H9 (cell line): ENCODE measurements at regions not wholly inside any gene's neighbourhood (a gene's known extent, or its start where the extent isn't known, plus 50 kb on each side); places are given as distances from the start of the nearest gene placed in this dataset.

Experiments used
- DNase-seq: peaks from one replicate; pipeline ENCODE4 v3.0.0-alpha.2; 2017
- H2AFZ ChIP-seq: one replicate; pipeline ENCODE4 v1.6.1; 2013; ENCODE audit warnings: mild to moderate bottlenecking, low read length, control low read depth, moderate library complexity
- H2AK5ac ChIP-seq: 2 replicates; pipeline ENCODE4 v1.6.1; 2013; ENCODE audit warnings: low read length, control low read depth, mixed read lengths; ENCODE audit not compliant: insufficient read length
- H2BK120ac ChIP-seq: one replicate; pipeline ENCODE4 v1.6.1; 2013; ENCODE audit warnings: low read depth, mild to moderate bottlenecking, low read length, control low read depth, inconsistent platforms; ENCODE audit not compliant: poor library complexity, severe bottlenecking
- H2BK12ac ChIP-seq: 2 replicates; pipeline ENCODE4 v1.6.1; 2013; ENCODE audit warnings: low read length, control low read depth, mixed read lengths, low read depth; ENCODE audit not compliant: insufficient read length
- H2BK15ac ChIP-seq: 2 replicates; pipeline ENCODE4 v1.6.1; 2013; ENCODE audit warnings: low read depth, low read length, control low read depth
- H2BK20ac ChIP-seq: one replicate; pipeline ENCODE4 v1.6.1; 2013; ENCODE audit warnings: low read depth, mild to moderate bottlenecking, low read length, control low read depth, inconsistent platforms; ENCODE audit not compliant: poor library complexity, severe bottlenecking
- H2BK5ac ChIP-seq: 2 replicates; pipeline ENCODE4 v1.6.1; 2013; ENCODE audit warnings: low read length, control low read depth, mixed read lengths; ENCODE audit not compliant: insufficient read length
- H3K14ac ChIP-seq: 2 replicates; pipeline ENCODE4 v1.6.1; 2013; ENCODE audit warnings: low read length, control low read depth; ENCODE audit not compliant: insufficient read depth
- H3K18ac ChIP-seq: 2 replicates; pipeline ENCODE4 v1.6.1; 2013; ENCODE audit warnings: low read depth, mild to moderate bottlenecking, mixed read lengths, low read length, control low read depth; ENCODE audit not compliant: insufficient read length
- H3K23ac ChIP-seq: 2 replicates; pipeline ENCODE4 v1.6.1; 2013; ENCODE audit warnings: low read length, control low read depth, mixed read lengths, low read depth; ENCODE audit not compliant: insufficient read length
- H3K23me2 ChIP-seq: 2 replicates; pipeline ENCODE4 v1.6.1; 2013; ENCODE audit warnings: low read depth, mild to moderate bottlenecking, mixed read lengths, low read length, control low read depth; ENCODE audit not compliant: insufficient read length, poor library complexity, severe bottlenecking
- H3K27ac ChIP-seq: 2 replicates; pipeline ENCODE4 v1.5.1; 2013; ENCODE audit warnings: low read length, control low read depth, mixed read lengths, low read depth; ENCODE audit not compliant: insufficient read length
- H3K27me3 ChIP-seq: 2 replicates; pipeline ENCODE4 v1.6.1; 2013; ENCODE audit warnings: low read length, control low read depth, inconsistent platforms; ENCODE audit not compliant: insufficient read depth
- H3K4ac ChIP-seq: 2 replicates; pipeline ENCODE4 v1.6.1; 2013; ENCODE audit warnings: low read depth, mild to moderate bottlenecking, control low read depth, inconsistent platforms, low read length, moderate library complexity
- H3K4me1 ChIP-seq: 2 replicates; pipeline ENCODE4 v1.6.1; 2013; ENCODE audit warnings: low read length, control low read depth, inconsistent platforms; ENCODE audit not compliant: insufficient read depth
- H3K4me2 ChIP-seq: 2 replicates; pipeline ENCODE4 v1.6.1; 2013; ENCODE audit warnings: low read length, control low read depth, mixed read lengths; ENCODE audit not compliant: insufficient read length, insufficient read depth
- H3K56ac ChIP-seq: 2 replicates; pipeline ENCODE4 v1.6.1; 2013; ENCODE audit warnings: low read depth, mild to moderate bottlenecking, mixed read lengths, low read length, control low read depth; ENCODE audit not compliant: insufficient read length
- H3K79me1 ChIP-seq: 2 replicates; pipeline ENCODE4 v1.6.1; 2013; ENCODE audit warnings: low read depth, mild to moderate bottlenecking, moderate library complexity, low read length, control low read depth, inconsistent platforms; ENCODE audit not compliant: insufficient read depth, poor library complexity, severe bottlenecking
- H3K79me2 ChIP-seq: 2 replicates; pipeline ENCODE4 v1.6.1; 2013; ENCODE audit warnings: low read length, control low read depth, inconsistent platforms; ENCODE audit not compliant: insufficient read depth
- H3K9ac ChIP-seq: 2 replicates; pipeline ENCODE4 v1.6.1; 2013; ENCODE audit warnings: low read length, control low read depth, mixed read lengths; ENCODE audit not compliant: insufficient read length; ENCODE audit errors: extremely low read depth
- H3K9me3 ChIP-seq: one replicate; pipeline ENCODE4 v1.6.1; 2013; ENCODE audit warnings: low read depth, low read length, inconsistent platforms; ENCODE audit not compliant: control insufficient read depth
- H3T11ph ChIP-seq: one replicate; pipeline ENCODE4 v1.6.1; 2013; ENCODE audit warnings: mild to moderate bottlenecking, low read length, control low read depth, inconsistent platforms
- H4K20me1 ChIP-seq: one replicate; pipeline ENCODE4 v1.6.1; 2013; ENCODE audit not compliant: control insufficient read depth, insufficient read length, insufficient read depth
- H4K5ac ChIP-seq: 2 replicates; pipeline ENCODE4 v1.6.1; 2013; ENCODE audit warnings: low read depth, mild to moderate bottlenecking, mixed read lengths, low read length, control low read depth; ENCODE audit not compliant: insufficient read length
- H4K8ac ChIP-seq: replicated peaks from 2 replicates; pipeline ENCODE4 v1.6.1; 2013; ENCODE audit warnings: low read length, control low read depth, mixed read lengths, low read depth; ENCODE audit not compliant: insufficient read length
- H4K91ac ChIP-seq: 2 replicates; pipeline ENCODE4 v1.6.1; 2013; ENCODE audit warnings: low read depth, mild to moderate bottlenecking, moderate library complexity, mixed read lengths, low read length, control low read depth; ENCODE audit not compliant: insufficient read length
- H3K27ac Mint-ChIP-seq, 3 experiments: 2 replicates in 2 of 3; 3 replicates in 1 of 3; pipeline ENCODE4 v1.8.0; 2020 to 2021; ENCODE audit warnings: mixed read lengths in 3 of 3, mild to moderate bottlenecking in 1 of 3, moderate library complexity in 1 of 3
- H3K27me3 Mint-ChIP-seq: 2 replicates; pipeline ENCODE4 v1.8.0; 2021; ENCODE audit warnings: low read depth, mild to moderate bottlenecking, moderate library complexity, mixed read lengths
- H3K36me3 Mint-ChIP-seq, 3 experiments: 2 replicates in 2 of 3; 3 replicates in 1 of 3; pipeline ENCODE4 v1.8.0; 2020 to 2021; ENCODE audit warnings: low read depth in 3 of 3, mixed read lengths in 3 of 3; ENCODE audit not compliant: insufficient read depth in 1 of 3
- H3K4me1 Mint-ChIP-seq, 2 experiments: 2 replicates each; pipeline ENCODE4 v1.8.0; 2020; ENCODE audit warnings: mixed read lengths in 2 of 2
- H3K4me3 Mint-ChIP-seq, 2 experiments: 2 replicates in 1 of 2; 3 replicates in 1 of 2; pipeline ENCODE4 v1.8.0; 2020 to 2021; ENCODE audit warnings: mild to moderate bottlenecking in 2 of 2, mixed read lengths in 2 of 2, moderate library complexity in 1 of 2
- H3K9me3 Mint-ChIP-seq, 2 experiments: 2 replicates in 1 of 2; 3 replicates in 1 of 2; pipeline ENCODE4 v1.8.0; 2020; ENCODE audit warnings: mild to moderate bottlenecking in 2 of 2, mixed read lengths in 2 of 2, moderate library complexity in 1 of 2
- WGBS: extraction: QIAGEN DNeasy Blood & Tissue Kit; methylation state at CpG from one replicate; pipeline ENCODE4 v1.1.7; 2013; ENCODE audit warnings: missing lambda C conversion rate, low lambda C conversion rate, mixed read lengths; ENCODE audit not compliant: insufficient read length; ENCODE audit errors: extremely low coverage; 5-methylcytosine and 5-hydroxymethylcytosine counted together
- TF ChIP-seq, protein P1 (sequence below): fragments of 200-600 bp; sonication (generic); conservative IDR thresholded peaks from 3 replicates; pipeline ENCODE4 v1.8.0; 2021; ENCODE audit warnings: antibody characterized with exemption, mild to moderate bottlenecking

DNA sequence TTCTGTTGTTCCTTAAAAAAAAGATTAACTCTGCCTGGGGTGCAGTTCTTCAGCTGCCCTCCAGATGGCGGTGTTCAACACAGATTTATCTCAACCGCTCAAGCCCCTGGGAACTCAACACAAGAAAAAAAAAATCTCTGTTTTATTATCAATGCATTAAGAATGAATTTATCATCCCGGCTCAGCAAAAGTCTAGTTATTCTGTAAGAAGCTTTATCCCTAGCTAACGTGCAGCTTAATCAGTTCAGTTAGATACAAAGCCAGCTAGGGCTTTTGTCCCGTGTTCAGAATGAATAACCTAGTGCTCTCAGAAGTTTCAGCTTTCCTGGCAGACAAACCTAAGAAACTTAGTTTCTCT is 475.9 kb upstream of the CCL2 start:
- H3K4me2 ChIP-seq, result no peak overlapping the region
- no CpG with 5 or more reads among the region's 5 CpGs for WGBS
- H3K4me1 Mint-ChIP-seq, result peaks cover 4 to 5% of the 10 kb centered on the region in 2 experiments

More for the DNA sequence above, 475.9 kb upstream of the CCL2 start:
- no peaks in the 10 kb centered on the region for H3K9me3 Mint-ChIP-seq
- no peak overlapping the region; a peak in 1 of 7 replicates for H3K27ac Mint-ChIP-seq
- H3K14ac ChIP-seq, result no peak overlapping the region
- no peak overlapping the region for H3K9ac ChIP-seq
- no peak overlapping the region for H3K27ac ChIP-seq
- no peaks in the 10 kb centered on the region for H3K23me2 ChIP-seq
- no peak overlapping the region for H2AFZ ChIP-seq
- H2BK120ac ChIP-seq, result no peak overlapping the region
- TF ChIP-seq, protein P1, sequence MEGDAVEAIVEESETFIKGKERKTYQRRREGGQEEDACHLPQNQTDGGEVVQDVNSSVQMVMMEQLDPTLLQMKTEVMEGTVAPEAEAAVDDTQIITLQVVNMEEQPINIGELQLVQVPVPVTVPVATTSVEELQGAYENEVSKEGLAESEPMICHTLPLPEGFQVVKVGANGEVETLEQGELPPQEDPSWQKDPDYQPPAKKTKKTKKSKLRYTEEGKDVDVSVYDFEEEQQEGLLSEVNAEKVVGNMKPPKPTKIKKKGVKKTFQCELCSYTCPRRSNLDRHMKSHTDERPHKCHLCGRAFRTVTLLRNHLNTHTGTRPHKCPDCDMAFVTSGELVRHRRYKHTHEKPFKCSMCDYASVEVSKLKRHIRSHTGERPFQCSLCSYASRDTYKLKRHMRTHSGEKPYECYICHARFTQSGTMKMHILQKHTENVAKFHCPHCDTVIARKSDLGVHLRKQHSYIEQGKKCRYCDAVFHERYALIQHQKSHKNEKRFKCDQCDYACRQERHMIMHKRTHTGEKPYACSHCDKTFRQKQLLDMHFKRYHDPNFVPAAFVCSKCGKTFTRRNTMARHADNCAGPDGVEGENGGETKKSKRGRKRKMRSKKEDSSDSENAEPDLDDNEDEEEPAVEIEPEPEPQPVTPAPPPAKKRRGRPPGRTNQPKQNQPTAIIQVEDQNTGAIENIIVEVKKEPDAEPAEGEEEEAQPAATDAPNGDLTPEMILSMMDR, result peak; percentile 95
- no peak overlapping the region for H3K4me3 Mint-ChIP-seq
- no peak overlapping the region for H2BK12ac ChIP-seq
- H3T11ph ChIP-seq, result no peak overlapping the region
- H2BK15ac ChIP-seq, result no peak overlapping the region
- H2BK20ac ChIP-seq, result no peak overlapping the region
- no peak overlapping the region for H3K4ac ChIP-seq
- no peaks in the 10 kb centered on the region for H4K20me1 ChIP-seq
- no peaks in the 10 kb centered on the region for H3K4me1 ChIP-seq
- H3K79me1 ChIP-seq, result no peaks in the 10 kb centered on the region
- DNase-seq, result peak; percentile 65
- H4K91ac ChIP-seq, result no peak overlapping the region
- H3K56ac ChIP-seq, result no peak overlapping the region
- H2AK5ac ChIP-seq, result no peak overlapping the region
- peaks cover 6% of the 10 kb centered on the region for H3K27me3 Mint-ChIP-seq
- no peaks in the 10 kb centered on the region for H3K9me3 ChIP-seq
- H3K79me2 ChIP-seq, result no peaks in the 10 kb centered on the region
- H2BK5ac ChIP-seq, result no peak overlapping the region
- H3K18ac ChIP-seq, result no peak overlapping the region
- no peak overlapping the region for H4K5ac ChIP-seq
- no peak overlapping the region for H3K23ac ChIP-seq
- H3K27me3 ChIP-seq, result no peaks in the 10 kb centered on the region; the same call in 1 of the 2 replicates
- H4K8ac ChIP-seq, result no peak overlapping the region
- no peaks in the 10 kb centered on the region for H3K36me3 Mint-ChIP-seq
